Calu3 (cell line): ENCODE measurements at regions not wholly inside any gene's neighbourhood (a gene's known extent, or its start where the extent isn't known, plus 50 kb on each side); places are given as distances from the start of the nearest gene placed in this dataset.

Experiments
- BruUV-seq: library from RNA; stranded (reverse); fragments of 400-500 nt; replicated peaks from 2 replicates; lab custom pipeline; 2021; lab: Mats Ljungman, UMichigan
- CTCF ChIA-PET: fragments of 300-600 bp; sonication (Branson Sonifier 250); formaldehyde crosslinking; loops from one replicate; lab custom pipeline; 2022; ENCODE audit warnings: antibody characterized with exemption; lab: Charles Lee
- DNase-seq: peaks from one replicate; pipeline ENCODE4 v3.0.0; 2022
- H3K27ac Mint-ChIP-seq: one replicate; pipeline ENCODE4 v1.8.0; 2022; ENCODE audit warnings: mixed read lengths; ENCODE audit not compliant: unreplicated experiment
- H3K27me3 Mint-ChIP-seq: one replicate; pipeline ENCODE4 v1.8.0; 2022; ENCODE audit warnings: mixed read lengths; ENCODE audit not compliant: unreplicated experiment
- H3K36me3 Mint-ChIP-seq: one replicate; pipeline ENCODE4 v1.8.0; 2022; ENCODE audit warnings: mild to moderate bottlenecking, moderate library complexity, mixed read lengths; ENCODE audit not compliant: insufficient read depth, unreplicated experiment
- H3K4me1 Mint-ChIP-seq: one replicate; pipeline ENCODE4 v1.8.0; 2022; ENCODE audit warnings: mild to moderate bottlenecking, low read depth, mixed read lengths; ENCODE audit not compliant: unreplicated experiment
- H3K4me3 Mint-ChIP-seq: one replicate; pipeline ENCODE4 v1.8.0; 2022; ENCODE audit warnings: mild to moderate bottlenecking, low read depth, moderate library complexity, mixed read lengths; ENCODE audit not compliant: unreplicated experiment
- H3K9me3 Mint-ChIP-seq: one replicate; pipeline ENCODE4 v1.8.0; 2022; ENCODE audit warnings: low read depth, mixed read lengths; ENCODE audit not compliant: unreplicated experiment
- CTCF ChIP-seq: fragments of 200-600 bp; IDR thresholded peaks from one replicate; pipeline ENCODE4 v1.8.0; 2022; ENCODE audit warnings: antibody characterized with exemption; ENCODE audit not compliant: unreplicated experiment
- intact Hi-C: fragments of 100-400 bp; cut with micrococcal nuclease; formaldehyde crosslinking; loops from one replicate; pipeline ENCODE4 v1.10.0; 2022; ENCODE audit not compliant: unreplicated experiment

GRCh38 chr1:221286399-221286798 is 407.2 kb downstream of the HLX start:
- no TSS peak for BruUV-seq
- no peaks in the 10 kb centered on the region for H3K9me3 Mint-ChIP-seq
- no peak overlapping the region for H3K27ac Mint-ChIP-seq
- CTCF ChIA-PET, result interaction anchor here (0.6 kb wide), 1 partner anchor 1424 kb away, joined by 9 read pairs; no protein-coding TSS in a partner anchor
- DNase-seq, result no peak
- H3K4me3 Mint-ChIP-seq, result no peak overlapping the region
- H3K27me3 Mint-ChIP-seq, result no peaks in the 10 kb centered on the region
- no peaks in the 10 kb centered on the region for H3K36me3 Mint-ChIP-seq
- no peak for TF ChIP-seq CTCF
- intact Hi-C loops, result no loop called here
- H3K4me1 Mint-ChIP-seq, result peaks cover 9% of the 10 kb centered on the region

- intact Hi-C loops, result no loop called here
- CTCF ChIA-PET, result no interaction called here
- no peak for DNase-seq
These were observed 409.9 kb downstream of the HLX start for GRCh38 chr1:221289103-221289502.

GRCh38 chr1:221290669-221291068 is 411.4 kb downstream of the HLX start:
- no TSS peak for BruUV-seq
- Mint-ChIP-seq H3K27ac (no peak overlapping the region), H3K4me3 (no peak overlapping the region), H3K36me3 (no peaks in the 10 kb centered on the region), H3K27me3 (no peaks in the 10 kb centered on the region), H3K9me3 (no peaks in the 10 kb centered on the region), H3K4me1 (no peaks in the 10 kb centered on the region)
- TF ChIP-seq CTCF, result no peak
- CTCF ChIA-PET, result interaction anchor here (1.1 kb wide), 1 partner anchor 543 kb away, joined by 4 read pairs; the partner anchor contains the start of gene MTARC2
- intact Hi-C loops, result no loop called here
- no peak for DNase-seq

More at GRCh38 chr1:221289103-221289502, 409.9 kb downstream of the HLX start:
- Mint-ChIP-seq H3K27me3 (no peaks in the 10 kb centered on the region), H3K4me1 (peaks cover 3% of the 10 kb centered on the region), H3K27ac (no peak overlapping the region), H3K36me3 (no peaks in the 10 kb centered on the region), H3K4me3 (no peak overlapping the region), H3K9me3 (no peaks in the 10 kb centered on the region)
- BruUV-seq, result no TSS peak
- no peak for TF ChIP-seq CTCF

GRCh38 chr1:221291113-221291512 is 411.9 kb downstream of the HLX start:
- DNase-seq, result no peak
- CTCF ChIA-PET, result interaction anchor here (0.5 to 1.1 kb wide), 2 partner anchors 543 to 788 kb away, joined by 4 to 5 read pairs; partner anchors contain the start of gene MTARC2
- Mint-ChIP-seq H3K9me3 (no peaks in the 10 kb centered on the region), H3K27ac (no peak overlapping the region), H3K4me3 (no peak overlapping the region), H3K4me1 (no peaks in the 10 kb centered on the region), H3K36me3 (no peaks in the 10 kb centered on the region), H3K27me3 (no peaks in the 10 kb centered on the region)
- no TSS peak for BruUV-seq
- TF ChIP-seq CTCF, result no peak
- intact Hi-C loops, result no loop called here
